ENCODE measurements at regions not wholly inside any gene's neighbourhood (a gene's known extent, or its start where the extent isn't known, plus 50 kb on each side); places are given as distances from the start of the nearest gene placed in this dataset.

DNA sequence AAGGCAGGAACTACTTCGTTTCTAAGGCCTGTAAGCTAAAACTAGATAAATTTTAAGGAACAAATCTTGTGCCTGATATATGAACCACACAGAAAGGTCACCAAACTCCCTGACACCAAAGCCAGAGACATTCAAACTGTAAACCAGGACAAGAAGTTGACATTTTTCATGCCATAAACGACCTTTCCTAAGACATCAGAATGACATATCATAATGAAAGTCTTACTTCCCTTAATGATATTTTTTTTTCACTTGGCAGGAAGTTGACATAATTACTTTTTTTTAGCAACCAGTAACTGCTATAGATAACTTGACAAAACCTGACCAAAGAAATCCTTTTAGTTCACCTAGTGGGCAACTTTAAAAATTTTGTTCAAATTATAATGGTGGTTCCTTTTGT is 231.5 kb upstream of the AGTR2 start:
- Mint-ChIP-seq H3K36me3 (ENCODE audit: insufficient read depth in 1 of 3, low read depth in 3 of 3) (peaks cover 65 to 87% (median 81%) of the 10 kb centered on the region in 3 experiments), H3K27ac (no peak overlapping the region), H3K9me3 (peaks cover 29 to 52% of the 10 kb centered on the region in 2 experiments), H3K27me3 (ENCODE audit: low read depth) (peaks cover 5% of the 10 kb centered on the region), H3K4me3 (no peak overlapping the region), H3K4me1 (peaks cover 43% of the 10 kb centered on the region in 2 experiments)
- H3K79me1 ChIP-seq (ENCODE audit: insufficient read depth, low read depth, low read length, poor library complexity, severe bottlenecking): peaks cover 13% of the 10 kb centered on the region
- H3K56ac ChIP-seq (ENCODE audit: insufficient read length, low read depth, low read length): no peak overlapping the region
- H3K23ac ChIP-seq (ENCODE audit: insufficient read length, low read depth, low read length): no peak overlapping the region
- H3K18ac ChIP-seq (ENCODE audit: insufficient read length, low read depth, low read length): no peak overlapping the region
- no peak overlapping the region for H3K9ac ChIP-seq (ENCODE audit: extremely low read depth, insufficient read length, low read length)
- TF ChIP-seq, protein P1, sequence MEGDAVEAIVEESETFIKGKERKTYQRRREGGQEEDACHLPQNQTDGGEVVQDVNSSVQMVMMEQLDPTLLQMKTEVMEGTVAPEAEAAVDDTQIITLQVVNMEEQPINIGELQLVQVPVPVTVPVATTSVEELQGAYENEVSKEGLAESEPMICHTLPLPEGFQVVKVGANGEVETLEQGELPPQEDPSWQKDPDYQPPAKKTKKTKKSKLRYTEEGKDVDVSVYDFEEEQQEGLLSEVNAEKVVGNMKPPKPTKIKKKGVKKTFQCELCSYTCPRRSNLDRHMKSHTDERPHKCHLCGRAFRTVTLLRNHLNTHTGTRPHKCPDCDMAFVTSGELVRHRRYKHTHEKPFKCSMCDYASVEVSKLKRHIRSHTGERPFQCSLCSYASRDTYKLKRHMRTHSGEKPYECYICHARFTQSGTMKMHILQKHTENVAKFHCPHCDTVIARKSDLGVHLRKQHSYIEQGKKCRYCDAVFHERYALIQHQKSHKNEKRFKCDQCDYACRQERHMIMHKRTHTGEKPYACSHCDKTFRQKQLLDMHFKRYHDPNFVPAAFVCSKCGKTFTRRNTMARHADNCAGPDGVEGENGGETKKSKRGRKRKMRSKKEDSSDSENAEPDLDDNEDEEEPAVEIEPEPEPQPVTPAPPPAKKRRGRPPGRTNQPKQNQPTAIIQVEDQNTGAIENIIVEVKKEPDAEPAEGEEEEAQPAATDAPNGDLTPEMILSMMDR (conservative IDR thresholded peaks at IDR 0.05): no peak
- H3K23me2 ChIP-seq (ENCODE audit: insufficient read length, low read depth, low read length, poor library complexity, severe bottlenecking): no peaks in the 10 kb centered on the region
- H3K79me2 ChIP-seq (ENCODE audit: insufficient read depth, low read length): peaks cover 3% of the 10 kb centered on the region; the same call in 1 of the 2 replicates
- no peak overlapping the region for H2BK5ac ChIP-seq (ENCODE audit: insufficient read length, low read length)
- H4K20me1 ChIP-seq (ENCODE audit: control insufficient read depth, insufficient read depth, insufficient read length): peaks cover 8% of the 10 kb centered on the region
- H2AFZ ChIP-seq (ENCODE audit: low read length): no peak overlapping the region
- H2BK15ac ChIP-seq (ENCODE audit: low read depth, low read length): no peak overlapping the region
- H3K14ac ChIP-seq (ENCODE audit: insufficient read depth, low read length): no peak overlapping the region
- H3K9me3 ChIP-seq (ENCODE audit: control insufficient read depth, low read depth, low read length): no peaks in the 10 kb centered on the region
- WGBS (ENCODE audit: extremely low coverage, insufficient read length, low lambda C conversion rate): no CpG with 5 or more reads among the region's 2 CpGs
- H3K4me2 ChIP-seq (ENCODE audit: insufficient read depth, insufficient read length, low read length): no peak overlapping the region
- no peak overlapping the region for H4K8ac ChIP-seq (replicated peaks; ENCODE audit: insufficient read length, low read depth, low read length)
- no peak for DNase-seq
- H3K4ac ChIP-seq (ENCODE audit: low read depth, low read length): no peak overlapping the region
- H3K27me3 ChIP-seq (ENCODE audit: insufficient read depth, low read length): no peaks in the 10 kb centered on the region
- H4K91ac ChIP-seq (ENCODE audit: insufficient read length, low read depth, low read length): no peak overlapping the region
- H3K27ac ChIP-seq (ENCODE audit: insufficient read length, low read depth, low read length): no peak overlapping the region
- H2AK5ac ChIP-seq (ENCODE audit: insufficient read length, low read length): no peak overlapping the region
- H2BK120ac ChIP-seq (ENCODE audit: low read depth, low read length, poor library complexity, severe bottlenecking): no peak overlapping the region
- H3K4me1 ChIP-seq (ENCODE audit: insufficient read depth, low read length): peaks cover 6% of the 10 kb centered on the region; the same call in 1 of the 2 replicates
- no peak overlapping the region for H2BK20ac ChIP-seq (ENCODE audit: low read depth, low read length, poor library complexity, severe bottlenecking)
- H4K5ac ChIP-seq (ENCODE audit: insufficient read length, low read depth, low read length): no peak overlapping the region
- no peak overlapping the region for H3T11ph ChIP-seq (ENCODE audit: low read length)
- no peak overlapping the region for H2BK12ac ChIP-seq (ENCODE audit: insufficient read length, low read depth, low read length)
